Effector memory CD8-positive, alpha-beta T cell (primary cell): ENCODE measurements at regions not wholly inside any gene's neighbourhood (a gene's known extent, or its start where the extent isn't known, plus 50 kb on each side); places are given as distances from the start of the nearest gene placed in this dataset.

ENCODE experiments used
- ATAC-seq: fragments of 150-1000 bp; cut with Tn5 transposase; replicated peaks from 2 replicates; pipeline ENCODE4 v1.10.0; 2021; ENCODE audit warnings: mild to moderate bottlenecking, moderate library complexity
- DNase-seq, 3 experiments: peaks; one replicate each; pipeline ENCODE4 v3.0.0; 2021
- H3K27ac Mint-ChIP-seq, 2 donors: one replicate each; pipeline ENCODE4 v1.8.0; 2022; ENCODE audit warnings: mild to moderate bottlenecking in 2 of 2, mixed read lengths in 2 of 2, moderate library complexity in 2 of 2
- H3K27me3 Mint-ChIP-seq, 2 donors: one replicate each; pipeline ENCODE4 v1.8.0; 2022; ENCODE audit warnings: mixed read lengths in 2 of 2
- H3K36me3 Mint-ChIP-seq: one replicate; pipeline ENCODE4 v1.8.0; 2022; ENCODE audit warnings: mild to moderate bottlenecking, moderate library complexity, mixed read lengths; ENCODE audit not compliant: insufficient read depth
- H3K4me1 Mint-ChIP-seq, 2 donors: one replicate each; pipeline ENCODE4 v1.8.0; 2022; ENCODE audit warnings: low read depth in 2 of 2, mixed read lengths in 2 of 2
- H3K4me3 Mint-ChIP-seq, 2 donors: one replicate each; pipeline ENCODE4 v1.8.0; 2022; ENCODE audit warnings: mild to moderate bottlenecking in 2 of 2, mixed read lengths in 2 of 2, moderate library complexity in 2 of 2
- H3K9me3 Mint-ChIP-seq, 2 donors: one replicate each; pipeline ENCODE4 v1.8.0; 2022; ENCODE audit warnings: mixed read lengths in 2 of 2

- ATAC-seq = no peak
- no peak for DNase-seq
- peaks cover 0 to 4% of the 10 kb centered on the region in 2 donors for H3K9me3 Mint-ChIP-seq
- no peaks in the 10 kb centered on the region for H3K36me3 Mint-ChIP-seq
- no peak overlapping the region for H3K27ac Mint-ChIP-seq
- no peak overlapping the region for H3K4me3 Mint-ChIP-seq
- peaks cover 5 to 9% of the 10 kb centered on the region in 2 donors for H3K27me3 Mint-ChIP-seq
- no peaks in the 10 kb centered on the region for H3K4me1 Mint-ChIP-seq
Observed at GRCh38 chr10:125344573-125345171, 184.3 kb upstream of the CTBP2 start.

DNA sequence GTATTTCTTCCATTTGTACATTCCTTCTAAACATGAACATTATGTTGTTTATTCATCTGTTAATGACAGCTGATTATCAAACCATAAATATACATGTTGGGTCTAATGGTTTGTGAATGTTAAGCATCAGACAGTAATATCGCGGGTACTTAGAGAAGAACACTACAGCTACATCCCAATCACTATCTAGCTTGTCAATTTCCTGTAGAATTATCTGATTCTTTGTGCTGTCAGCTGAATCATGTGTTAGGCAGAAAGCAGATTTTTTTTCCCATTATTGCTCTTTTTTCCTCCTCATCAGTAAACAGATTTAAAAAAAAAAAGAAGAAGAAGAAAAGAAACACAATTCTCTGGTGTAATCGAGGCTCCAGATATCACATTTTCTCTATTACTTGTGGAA, 183.6 kb upstream of the CTBP2 start:
- no peak overlapping the region for H3K4me3 Mint-ChIP-seq
- H3K27me3 Mint-ChIP-seq = peaks cover 5 to 9% of the 10 kb centered on the region in 2 donors
- H3K27ac Mint-ChIP-seq = no peak overlapping the region
- no peak for ATAC-seq
- no peaks in the 10 kb centered on the region for H3K36me3 Mint-ChIP-seq
- H3K9me3 Mint-ChIP-seq = peaks cover 0 to 11% of the 10 kb centered on the region in 2 donors
- DNase-seq = no peak
- H3K4me1 Mint-ChIP-seq = no peaks in the 10 kb centered on the region

GRCh38 chr10:125343118-125343925, 183.0 kb upstream of the CTBP2 start:
- H3K9me3 Mint-ChIP-seq = peaks cover 0 to 8% of the 10 kb centered on the region in 2 donors
- H3K27ac Mint-ChIP-seq = no peak overlapping the region
- H3K4me1 Mint-ChIP-seq = no peaks in the 10 kb centered on the region
- H3K4me3 Mint-ChIP-seq = no peak overlapping the region
- H3K27me3 Mint-ChIP-seq = peaks cover under 1 to 3% of the 10 kb centered on the region in 2 donors
- H3K36me3 Mint-ChIP-seq = no peaks in the 10 kb centered on the region
- DNase-seq (no peak), ATAC-seq (no peak)

- Mint-ChIP-seq H3K27ac (no peak overlapping the region), H3K9me3 (peaks cover 0 to 8% of the 10 kb centered on the region in 2 donors), H3K4me3 (no peak overlapping the region), H3K4me1 (no peaks in the 10 kb centered on the region), H3K27me3 (no peaks in the 10 kb centered on the region), H3K36me3 (no peaks in the 10 kb centered on the region)
- no peak for DNase-seq
- no peak for ATAC-seq
Observed at GRCh38 chr10:125341611-125342010, 181.2 kb upstream of the CTBP2 start.

DNA sequence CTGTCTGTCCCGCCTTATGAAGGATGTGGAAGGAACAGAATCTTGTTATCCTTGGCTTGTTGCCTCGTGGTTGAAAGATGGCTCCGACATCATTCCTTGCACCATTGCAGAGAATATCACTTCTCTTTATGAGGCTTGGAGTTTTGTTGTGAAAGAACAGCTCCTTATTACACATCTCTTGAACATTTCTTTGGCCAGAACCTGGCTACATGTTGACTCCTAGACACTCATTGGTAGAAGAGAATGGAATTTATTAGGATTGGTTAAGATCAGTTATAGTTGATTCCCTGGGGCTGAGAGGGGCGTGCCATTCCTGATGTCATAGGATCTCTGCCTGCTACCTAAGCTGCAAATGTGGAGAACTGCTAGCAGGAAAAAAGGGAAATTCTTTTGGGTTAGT, 180.5 kb upstream of the CTBP2 start:
- H3K4me3 Mint-ChIP-seq = no peak overlapping the region
- no peak overlapping the region for H3K27ac Mint-ChIP-seq

DNA sequence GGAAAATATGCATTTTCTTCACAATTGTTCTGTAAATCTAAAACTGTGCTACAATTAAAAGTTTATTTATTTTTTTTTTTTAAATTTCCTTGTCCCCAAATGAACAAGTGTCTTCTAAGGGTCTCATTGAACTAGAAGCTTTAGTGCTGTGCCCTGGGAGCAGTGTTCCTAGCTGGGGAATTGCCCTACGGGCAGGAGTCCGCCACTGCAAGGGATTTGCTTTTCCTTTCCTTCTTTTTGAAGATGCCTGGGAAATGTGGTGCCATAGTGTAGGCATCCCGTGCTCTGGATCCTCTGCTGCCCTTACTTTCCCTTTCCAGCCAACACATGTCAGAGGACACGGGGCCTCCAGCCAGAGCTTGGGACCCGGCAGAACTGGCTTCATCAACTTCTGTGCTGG, 177.1 kb upstream of the CTBP2 start:
- Mint-ChIP-seq H3K27me3 (no peaks in the 10 kb centered on the region), H3K4me3 (no peak overlapping the region), H3K36me3 (no peaks in the 10 kb centered on the region), H3K9me3 (peaks cover 0 to 8% of the 10 kb centered on the region in 2 donors), H3K27ac (no peak overlapping the region), H3K4me1 (no peaks in the 10 kb centered on the region)
- DNase-seq (no peak), ATAC-seq (no peak)

More for the DNA sequence above, 180.5 kb upstream of the CTBP2 start:
- Mint-ChIP-seq H3K9me3 (peaks cover 0 to 8% of the 10 kb centered on the region in 2 donors), H3K27me3 (no peaks in the 10 kb centered on the region), H3K4me1 (no peaks in the 10 kb centered on the region), H3K36me3 (no peaks in the 10 kb centered on the region)
- no peak for ATAC-seq
- no peak for DNase-seq

DNA sequence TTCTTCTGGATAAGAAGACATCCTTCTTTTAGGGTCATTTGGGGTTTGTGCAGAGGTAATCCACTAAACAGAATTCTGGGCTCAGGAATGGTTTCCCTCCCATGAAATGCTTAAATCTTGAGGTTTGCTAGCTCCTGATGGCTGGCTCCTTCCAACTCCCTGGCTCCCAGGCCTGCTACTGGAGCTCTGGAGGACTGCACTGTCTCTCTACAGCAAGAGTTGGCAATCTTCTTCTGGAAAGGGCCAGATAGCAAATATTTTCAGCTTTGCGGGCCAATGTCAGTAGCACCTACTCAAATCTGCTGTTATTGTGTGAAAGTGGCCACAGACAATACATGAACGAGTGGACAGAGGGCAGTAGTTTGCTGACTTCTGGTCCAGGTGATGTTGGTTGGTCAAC, 174.2 kb upstream of the CTBP2 start:
- Mint-ChIP-seq H3K4me1 (no peaks in the 10 kb centered on the region), H3K27me3 (no peaks in the 10 kb centered on the region), H3K9me3 (peaks cover 0 to 7% of the 10 kb centered on the region in 2 donors), H3K36me3 (no peaks in the 10 kb centered on the region), H3K4me3 (no peak overlapping the region), H3K27ac (no peak overlapping the region)
- DNase-seq (no peak), ATAC-seq (no peak)

- no peaks in the 10 kb centered on the region for H3K4me1 Mint-ChIP-seq
- no peak overlapping the region for H3K27ac Mint-ChIP-seq
- no peaks in the 10 kb centered on the region for H3K9me3 Mint-ChIP-seq
- no peak overlapping the region for H3K4me3 Mint-ChIP-seq
- H3K36me3 Mint-ChIP-seq = no peaks in the 10 kb centered on the region
- ATAC-seq (no peak), DNase-seq (no peak)
- H3K27me3 Mint-ChIP-seq = no peaks in the 10 kb centered on the region
Observed at GRCh38 chr10:125333769-125334168, 173.4 kb upstream of the CTBP2 start.

- no peaks in the 10 kb centered on the region for H3K36me3 Mint-ChIP-seq
- ATAC-seq (no peak), DNase-seq (no peak)
- H3K4me3 Mint-ChIP-seq = no peak overlapping the region
- H3K9me3 Mint-ChIP-seq = peaks cover 0 to 3% of the 10 kb centered on the region in 2 donors
- no peaks in the 10 kb centered on the region for H3K4me1 Mint-ChIP-seq
- no peak overlapping the region for H3K27ac Mint-ChIP-seq
- peaks cover 0 to 2% of the 10 kb centered on the region in 2 donors for H3K27me3 Mint-ChIP-seq
Observed at GRCh38 chr10:125333209-125333591, 172.8 kb upstream of the CTBP2 start.

GRCh38 chr10:125332548-125333208, 172.3 kb upstream of the CTBP2 start:
- H3K27me3 Mint-ChIP-seq = peaks cover 0 to 6% of the 10 kb centered on the region in 2 donors
- ATAC-seq (no peak), DNase-seq (no peak)
- no peaks in the 10 kb centered on the region for H3K4me1 Mint-ChIP-seq
- H3K36me3 Mint-ChIP-seq = no peaks in the 10 kb centered on the region
- H3K27ac Mint-ChIP-seq = no peak overlapping the region
- no peak overlapping the region for H3K4me3 Mint-ChIP-seq
- peaks cover 0 to 7% of the 10 kb centered on the region in 2 donors for H3K9me3 Mint-ChIP-seq

- Mint-ChIP-seq H3K4me1 (no peaks in the 10 kb centered on the region), H3K36me3 (no peaks in the 10 kb centered on the region)
Observed at GRCh38 chr10:125331056-125331455, 170.7 kb upstream of the CTBP2 start.

DNA sequence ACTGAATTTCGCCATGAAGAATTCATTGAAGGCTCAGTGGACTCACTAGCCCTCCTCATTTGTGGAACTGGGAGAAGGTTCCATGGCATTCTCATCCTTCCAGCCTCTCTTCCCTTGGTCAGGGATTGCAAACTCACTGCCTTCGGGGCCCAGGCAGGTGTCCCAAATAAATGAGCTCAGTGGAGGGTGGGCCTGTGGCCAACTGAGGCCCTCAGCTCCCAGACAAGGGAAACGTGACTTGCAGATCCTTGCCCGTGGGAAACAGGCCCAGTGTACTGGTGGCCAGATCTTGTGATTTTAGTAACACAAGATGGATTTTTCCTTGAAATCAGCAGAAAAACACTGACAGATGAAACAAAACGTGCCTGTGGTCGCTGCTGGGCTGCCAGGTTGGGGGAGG, 168.7 kb upstream of the CTBP2 start:
- Mint-ChIP-seq H3K4me3 (no peak overlapping the region), H3K4me1 (no peaks in the 10 kb centered on the region), H3K36me3 (no peaks in the 10 kb centered on the region), H3K27ac (no peak overlapping the region), H3K27me3 (peaks cover 0 to 18% of the 10 kb centered on the region in 2 donors), H3K9me3 (peaks cover 3 to 14% of the 10 kb centered on the region in 2 donors)
- no peak for ATAC-seq
- no peak for DNase-seq

More at GRCh38 chr10:125331056-125331455, 170.7 kb upstream of the CTBP2 start:
- Mint-ChIP-seq H3K27me3 (peaks cover 0 to 10% of the 10 kb centered on the region in 2 donors), H3K27ac (no peak overlapping the region), H3K4me3 (no peak overlapping the region), H3K9me3 (peaks cover 0 to 7% of the 10 kb centered on the region in 2 donors)
- DNase-seq (no peak), ATAC-seq (no peak)

DNA sequence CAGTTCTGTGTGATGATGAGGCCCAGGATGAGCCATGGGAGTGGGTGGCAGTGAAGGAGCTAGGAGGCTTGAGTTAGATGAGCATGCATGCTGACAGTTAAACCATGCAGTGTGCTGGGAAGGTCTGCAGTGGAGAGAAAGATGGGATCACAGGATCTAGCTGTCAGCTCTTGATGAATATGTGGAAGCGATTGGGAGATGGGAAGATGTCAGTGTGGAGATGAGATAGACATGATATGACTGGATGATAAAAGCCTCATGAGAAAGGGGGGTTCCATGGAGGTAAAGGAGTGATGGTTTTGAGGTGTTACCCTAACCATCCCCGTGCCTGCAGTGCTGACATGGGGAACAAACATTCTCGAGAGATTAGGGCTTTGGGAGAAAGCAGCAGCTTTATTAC, 165.0 kb upstream of the CTBP2 start:
- no peak for ATAC-seq
- no peak overlapping the region for H3K27ac Mint-ChIP-seq
- no peak overlapping the region for H3K4me3 Mint-ChIP-seq
- no peak for DNase-seq
- no peaks in the 10 kb centered on the region for H3K4me1 Mint-ChIP-seq
- peaks cover 3 to 14% of the 10 kb centered on the region in 2 donors for H3K9me3 Mint-ChIP-seq
- no peaks in the 10 kb centered on the region for H3K36me3 Mint-ChIP-seq
- H3K27me3 Mint-ChIP-seq = peaks cover 0 to 27% of the 10 kb centered on the region in 2 donors

- H3K4me3 Mint-ChIP-seq = no peak overlapping the region
- H3K27me3 Mint-ChIP-seq = no peaks in the 10 kb centered on the region
- no peaks in the 10 kb centered on the region for H3K36me3 Mint-ChIP-seq
- no peak for ATAC-seq
- DNase-seq = no peak
- no peak overlapping the region for H3K27ac Mint-ChIP-seq
- H3K4me1 Mint-ChIP-seq = no peaks in the 10 kb centered on the region
- H3K9me3 Mint-ChIP-seq = peaks cover 0 to 2% of the 10 kb centered on the region in 2 donors
Observed at GRCh38 chr10:125316436-125316835, 156.1 kb upstream of the CTBP2 start.
